Naive thymus-derived CD4-positive, alpha-beta T cell (primary cell): ENCODE measurements at regions not wholly inside any gene's neighbourhood (a gene's known extent, or its start where the extent isn't known, plus 50 kb on each side); places are given as distances from the start of the nearest gene placed in this dataset.
"Not testable (repeated sequence)": the region's sequence is repeated elsewhere in the genome, so short reads cannot be mapped to it uniquely, and the experiment has no call there.

ENCODE experiments used
- ATAC-seq: fragments of 150-1000 bp; cut with Tn5 transposase; 2 replicates; pipeline ENCODE4 v1.10.0; 2021; ENCODE audit warnings: mild to moderate bottlenecking, moderate library complexity
- CTCF ChIA-PET: fragments of 350-600 bp; sonication (Branson Sonifier 250); formaldehyde crosslinking; loops from one replicate; lab custom pipeline; 2021; ENCODE audit warnings: antibody characterized with exemption; lab: Charles Lee
- POLR2A ChIA-PET: fragments of 350-600 bp; sonication (Branson Sonifier 250); formaldehyde crosslinking; loops from one replicate; lab custom pipeline; 2021; ENCODE audit warnings: antibody characterized with exemption, inconsistent platforms; lab: Charles Lee
- DNase-seq, 9 donors: peaks; one replicate each; pipeline versions ENCODE4 v3.0.0 to v3.0.0-alpha.2; 2020 to 2022; ENCODE audit warnings: mixed read lengths in 1 of 9
- H3K27ac ChIP-seq: one replicate; pipeline ENCODE4 v1.7.0; 2013; ENCODE audit warnings: mild to moderate bottlenecking, low read depth, low read length, moderate library complexity
- H3K27me3 ChIP-seq, 2 donors: one replicate each; pipeline ENCODE4 v1.7.0; 2013; ENCODE audit warnings: low read length in 2 of 2, mild to moderate bottlenecking in 2 of 2, moderate library complexity in 2 of 2; ENCODE audit not compliant: control insufficient read depth in 2 of 2, insufficient read depth in 2 of 2
- H3K36me3 ChIP-seq, 3 experiments: 1 replicate in 2 of 3; 2 replicates in 1 of 3; pipeline ENCODE4 v1.7.0; 2013; ENCODE audit warnings: low read length in 3 of 3, mild to moderate bottlenecking in 3 of 3, moderate library complexity in 1 of 3; ENCODE audit not compliant: insufficient read depth in 3 of 3, control insufficient read depth in 2 of 3
- H3K4me1 ChIP-seq, 2 donors: one replicate each; pipeline ENCODE4 v1.7.0; 2013; ENCODE audit warnings: low read length in 2 of 2, mild to moderate bottlenecking in 2 of 2, moderate library complexity in 1 of 2; ENCODE audit not compliant: control insufficient read depth in 2 of 2, insufficient read depth in 2 of 2
- H3K4me3 ChIP-seq: 2 replicates; pipeline ENCODE4 v1.7.0; 2013; ENCODE audit warnings: mild to moderate bottlenecking, low read length
- H3K9me3 ChIP-seq, 3 experiments: 1 replicate in 2 of 3; 2 replicates in 1 of 3; pipeline ENCODE4 v1.7.0; 2013; ENCODE audit warnings: low read length in 3 of 3; ENCODE audit not compliant: control insufficient read depth in 2 of 3
- H3K27ac Mint-ChIP-seq, 9 donors: one replicate each; pipeline ENCODE4 v1.8.0; 2020 to 2022; ENCODE audit warnings: mixed read lengths in 9 of 9, mild to moderate bottlenecking in 8 of 9, moderate library complexity in 5 of 9, inconsistent platforms in 2 of 9
- H3K27me3 Mint-ChIP-seq, 5 donors: one replicate each; pipeline ENCODE4 v1.8.0; 2021 to 2022; ENCODE audit warnings: mixed read lengths in 5 of 5, mild to moderate bottlenecking in 1 of 5
- H3K36me3 Mint-ChIP-seq, 5 donors: one replicate each; pipeline ENCODE4 v1.8.0; 2020 to 2022; ENCODE audit warnings: mixed read lengths in 5 of 5, mild to moderate bottlenecking in 3 of 5, inconsistent platforms in 1 of 5
- H3K4me1 Mint-ChIP-seq, 7 donors: one replicate each; pipeline ENCODE4 v1.8.0; 2020 to 2022; ENCODE audit warnings: mixed read lengths in 7 of 7, mild to moderate bottlenecking in 3 of 7, inconsistent platforms in 1 of 7
- H3K4me3 Mint-ChIP-seq, 10 donors: one replicate each; pipeline ENCODE4 v1.8.0; 2020 to 2022; ENCODE audit warnings: mild to moderate bottlenecking in 10 of 10, mixed read lengths in 10 of 10, moderate library complexity in 6 of 10, inconsistent platforms in 2 of 10
- H3K9me3 Mint-ChIP-seq, 11 donors: one replicate each; pipeline ENCODE4 v1.8.0; 2020 to 2022; ENCODE audit warnings: mixed read lengths in 11 of 11, mild to moderate bottlenecking in 4 of 11, inconsistent platforms in 1 of 11, moderate library complexity in 1 of 11
- intact Hi-C, 2 donors: fragments of 100-400 bp; cut with micrococcal nuclease; formaldehyde crosslinking; loops; one replicate each; pipeline ENCODE4 v1.15.1; 2023

- no peak for DNase-seq
- POLR2A ChIA-PET = no interaction called here
- Histone ChIP-seq H3K36me3 (no peaks in the 10 kb centered on the region), H3K27ac (no peak overlapping the region), H3K4me1 (no peaks in the 10 kb centered on the region), H3K9me3 (no peaks in the 10 kb centered on the region), H3K27me3 (no peaks in the 10 kb centered on the region), H3K4me3 (no peak overlapping the region)
- peaks cover 0 to 11% (median 0%) of the 10 kb centered on the region in 7 donors for H3K4me1 Mint-ChIP-seq
- ATAC-seq = no peak
- intact Hi-C loops = no loop called here
- H3K9me3 Mint-ChIP-seq = no peaks in the 10 kb centered on the region
- no peaks in the 10 kb centered on the region for H3K27me3 Mint-ChIP-seq
- H3K36me3 Mint-ChIP-seq = no peaks in the 10 kb centered on the region
- H3K27ac Mint-ChIP-seq = no peak overlapping the region
- CTCF ChIA-PET = interaction anchor here (0.7 kb wide), 2 partner anchors 8 to 11 kb away, joined by 3 to 6 read pairs; no protein-coding TSS in a partner anchor
- no peak overlapping the region for H3K4me3 Mint-ChIP-seq
Measured at GRCh38 chr14:106729551-106729950, 1203.2 kb downstream of the TMEM121 start.

- no peak overlapping the region for H3K27ac ChIP-seq
- Mint-ChIP-seq H3K27me3 (no peaks in the 10 kb centered on the region), H3K4me1 (peaks cover 0 to 18% (median 0%) of the 10 kb centered on the region in 7 donors), H3K4me3 (no peak overlapping the region), H3K27ac (peak overlapping the region in 1 of 9 donors; percentile 38), H3K9me3 (no peaks in the 10 kb centered on the region), H3K36me3 (no peaks in the 10 kb centered on the region)
- H3K36me3 ChIP-seq = no peaks in the 10 kb centered on the region
- ATAC-seq (no peak), DNase-seq (no peak)
- intact Hi-C loops = no loop called here
- CTCF ChIA-PET = no interaction called here
- H3K9me3 ChIP-seq = no peaks in the 10 kb centered on the region
- H3K27me3 ChIP-seq = no peaks in the 10 kb centered on the region
- POLR2A ChIA-PET = no interaction called here
- no peak overlapping the region for H3K4me3 ChIP-seq
- no peaks in the 10 kb centered on the region for H3K4me1 ChIP-seq
Measured at GRCh38 chr14:106733771-106734170, 1207.4 kb downstream of the TMEM121 start.

- intact Hi-C loops = no loop called here
- peak; percentile 73 for ATAC-seq
- Histone ChIP-seq H3K36me3 (no peaks in the 10 kb centered on the region), H3K4me3 (no peak overlapping the region), H3K9me3 (no peaks in the 10 kb centered on the region), H3K27me3 (no peaks in the 10 kb centered on the region), H3K4me1 (peaks cover 0 to 2% of the 10 kb centered on the region in 2 donors), H3K27ac (no peak overlapping the region)
- H3K36me3 Mint-ChIP-seq = no peaks in the 10 kb centered on the region
- peak overlapping the region in 1 of 10 donors; percentile 88 for H3K4me3 Mint-ChIP-seq
- no peaks in the 10 kb centered on the region for H3K9me3 Mint-ChIP-seq
- ChIA-PET POLR2A (no interaction called here), CTCF (no interaction called here)
- peak in 2 of 9 donors; percentile 42 to 69 for DNase-seq
- H3K4me1 Mint-ChIP-seq = peaks cover 0 to 14% (median 0%) of the 10 kb centered on the region in 7 donors
- peak overlapping the region in 1 of 9 donors; percentile 99 for H3K27ac Mint-ChIP-seq
- no peaks in the 10 kb centered on the region for H3K27me3 Mint-ChIP-seq
Measured at GRCh38 chr14:106737021-106737420, 1210.6 kb downstream of the TMEM121 start.

GRCh38 chr14:106738075-106738474 is 1211.7 kb downstream of the TMEM121 start:
- Histone ChIP-seq H3K27ac (no peak overlapping the region), H3K4me3 (no peak overlapping the region), H3K9me3 (no peaks in the 10 kb centered on the region), H3K4me1 (peaks cover 0 to 2% of the 10 kb centered on the region in 2 donors), H3K36me3 (no peaks in the 10 kb centered on the region), H3K27me3 (no peaks in the 10 kb centered on the region)
- Mint-ChIP-seq H3K9me3 (no peaks in the 10 kb centered on the region), H3K36me3 (no peaks in the 10 kb centered on the region), H3K4me1 (peaks cover 0 to 14% (median 0%) of the 10 kb centered on the region in 7 donors), H3K27ac (peak overlapping the region in 1 of 9 donors; percentile 99), H3K4me3 (peak overlapping the region in 1 of 10 donors; percentile 88), H3K27me3 (no peaks in the 10 kb centered on the region)
- DNase-seq = peak in 2 of 9 donors; percentile 35 to 40
- POLR2A ChIA-PET = no interaction called here
- intact Hi-C loops = no loop called here
- peak; percentile 46 for ATAC-seq
- CTCF ChIA-PET = interaction anchor here (0.9 kb wide), 1 partner anchor 8 kb away, joined by 3 read pairs; no protein-coding TSS in a partner anchor

GRCh38 chr14:106738598-106739258 is 1212.3 kb downstream of the TMEM121 start:
- H3K9me3 ChIP-seq, H3K27me3 ChIP-seq, intact Hi-C loops, POLR2A ChIA-PET, H3K9me3 Mint-ChIP-seq, DNase-seq, H3K36me3 Mint-ChIP-seq, H3K27me3 Mint-ChIP-seq, ATAC-seq, H3K36me3 ChIP-seq, H3K4me1 ChIP-seq, H3K4me3 ChIP-seq, H3K27ac ChIP-seq: not testable (repeated sequence)
- H3K4me1 Mint-ChIP-seq = peaks cover 0 to 14% (median 0%) of the 10 kb centered on the region in 7 donors
- H3K27ac Mint-ChIP-seq = peak overlapping the region in 1 of 9 donors; percentile 99
- peak overlapping the region in 1 of 10 donors; percentile 88 for H3K4me3 Mint-ChIP-seq
- CTCF ChIA-PET = interaction anchor here (0.9 kb wide), 1 partner anchor 9 kb away, joined by 3 read pairs; no protein-coding TSS in a partner anchor

GRCh38 chr14:106741086-106741827 is 1214.9 kb downstream of the TMEM121 start:
- H3K27ac ChIP-seq, H3K4me1 ChIP-seq, H3K36me3 Mint-ChIP-seq, H3K36me3 ChIP-seq, H3K9me3 ChIP-seq, H3K9me3 Mint-ChIP-seq, H3K4me1 Mint-ChIP-seq, POLR2A ChIA-PET, H3K27me3 ChIP-seq, H3K4me3 ChIP-seq, H3K27me3 Mint-ChIP-seq, intact Hi-C loops: not testable (repeated sequence)
- peak in 5 of 9 donors; percentile 61 to 72 (median 68) for DNase-seq
- peak overlapping the region in 2 of 10 donors; percentile 21 to 35 for H3K4me3 Mint-ChIP-seq
- ATAC-seq = peak; percentile 78
- H3K27ac Mint-ChIP-seq = peak overlapping the region in 1 of 9 donors; percentile 38
- CTCF ChIA-PET = interaction anchor here (0.6 to 1.8 kb wide), 9 partner anchors 12 to 238 kb away, joined by 3 to 6 read pairs (median 3); no protein-coding TSS in a partner anchor
